Activated CD8-positive, alpha-beta T cell treated with anti-CD3 and anti-CD28 coated beads, Interleukin-2, amount 10 ng/mL, durations not matched to agents 7 days and 5 days (primary cell): ENCODE measurements at regions not wholly inside any gene's neighbourhood (a gene's known extent, or its start where the extent isn't known, plus 50 kb on each side); places are given as distances from the start of the nearest gene placed in this dataset.

Experiments used
- ATAC-seq: fragments of 150-1000 bp; cut with Tn5 transposase; one replicate; pipeline ENCODE4 v1.10.0; 2021; ENCODE audit warnings: moderate library complexity
- CTCF ChIA-PET: fragments of 350-600 bp; sonication (Branson Sonifier 250); formaldehyde crosslinking; loops from one replicate; lab custom pipeline; 2021; ENCODE audit warnings: antibody characterized with exemption; lab: Charles Lee
- POLR2A ChIA-PET: fragments of 350-600 bp; sonication (Branson Sonifier 250); formaldehyde crosslinking; loops from one replicate; lab custom pipeline; 2021; ENCODE audit warnings: antibody characterized with exemption; lab: Charles Lee
- DNase-seq: peaks from one replicate; pipeline ENCODE4 v3.0.0-alpha.2; 2020
- H3K27ac Mint-ChIP-seq: one replicate; pipeline ENCODE4 v1.8.0; 2021; ENCODE audit warnings: mild to moderate bottlenecking, mixed read lengths
- H3K27me3 Mint-ChIP-seq: one replicate; pipeline ENCODE4 v1.8.0; 2021; ENCODE audit warnings: low read depth, mixed read lengths
- H3K36me3 Mint-ChIP-seq: one replicate; pipeline ENCODE4 v1.8.0; 2021; ENCODE audit warnings: low read depth, mixed read lengths
- H3K4me1 Mint-ChIP-seq: one replicate; pipeline ENCODE4 v1.8.0; 2021; ENCODE audit warnings: low read depth, mixed read lengths
- H3K4me3 Mint-ChIP-seq: one replicate; pipeline ENCODE4 v1.8.0; 2021; ENCODE audit warnings: mild to moderate bottlenecking, mixed read lengths
- H3K9me3 Mint-ChIP-seq: one replicate; pipeline ENCODE4 v1.8.0; 2022; ENCODE audit warnings: mixed read lengths; ENCODE audit not compliant: insufficient read depth

GRCh38 chr13:74329962-74330361, 195.8 kb upstream of the KLF12 start:
- Mint-ChIP-seq H3K27me3 (no peaks in the 10 kb centered on the region), H3K27ac (no peak overlapping the region), H3K4me3 (no peak overlapping the region), H3K36me3 (no peaks in the 10 kb centered on the region), H3K4me1 (no peaks in the 10 kb centered on the region), H3K9me3 (no peaks in the 10 kb centered on the region)
- ChIA-PET POLR2A (no interaction called here), CTCF (no interaction called here)
- DNase-seq: no peak
- no peak for ATAC-seq

DNA sequence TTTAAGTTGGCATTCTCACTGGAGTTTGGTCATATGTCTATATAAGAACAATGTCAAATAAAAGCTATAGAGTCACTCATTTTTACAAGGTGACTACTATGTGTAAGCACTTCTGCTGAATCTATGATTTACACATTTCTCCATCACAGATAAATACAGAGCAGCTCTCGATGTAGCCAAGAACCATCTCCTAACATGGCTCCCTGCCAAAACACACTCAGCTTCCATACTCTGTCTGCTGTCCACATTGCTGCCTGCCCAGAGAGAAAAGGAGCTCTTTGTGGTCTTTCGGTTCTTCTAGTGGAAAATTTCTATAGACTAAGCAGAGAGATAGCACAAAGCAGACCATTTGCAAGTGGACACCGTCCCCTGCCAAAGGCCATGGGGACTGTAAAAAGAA, 190.9 kb upstream of the KLF12 start:
- Mint-ChIP-seq H3K4me1 (no peaks in the 10 kb centered on the region), H3K36me3 (no peaks in the 10 kb centered on the region), H3K4me3 (no peak overlapping the region), H3K27me3 (no peaks in the 10 kb centered on the region), H3K27ac (no peak overlapping the region), H3K9me3 (no peaks in the 10 kb centered on the region)
- ATAC-seq (no peak), DNase-seq (no peak)
- CTCF ChIA-PET: interaction anchor here (1.2 kb wide), 1 partner anchor 38 kb away, joined by 5 read pairs; no protein-coding TSS in a partner anchor
- POLR2A ChIA-PET: no interaction called here

GRCh38 chr13:74324338-74324737, 190.1 kb upstream of the KLF12 start:
- DNase-seq (no peak), ATAC-seq (no peak)
- Mint-ChIP-seq H3K4me3 (no peak overlapping the region), H3K36me3 (no peaks in the 10 kb centered on the region), H3K27ac (no peak overlapping the region), H3K4me1 (no peaks in the 10 kb centered on the region), H3K27me3 (no peaks in the 10 kb centered on the region), H3K9me3 (no peaks in the 10 kb centered on the region)
- CTCF ChIA-PET: interaction anchor here (1.2 kb wide), 1 partner anchor 38 kb away, joined by 5 read pairs; no protein-coding TSS in a partner anchor
- POLR2A ChIA-PET: no interaction called here

- POLR2A ChIA-PET: no interaction called here
- no peak overlapping the region for H3K27ac Mint-ChIP-seq
- no peak for ATAC-seq
- H3K9me3 Mint-ChIP-seq: no peaks in the 10 kb centered on the region
- no peaks in the 10 kb centered on the region for H3K4me1 Mint-ChIP-seq
- H3K27me3 Mint-ChIP-seq: no peaks in the 10 kb centered on the region
- H3K36me3 Mint-ChIP-seq: no peaks in the 10 kb centered on the region
- H3K4me3 Mint-ChIP-seq: no peak overlapping the region
- DNase-seq: no peak
- CTCF ChIA-PET: no interaction called here
Observed at GRCh38 chr13:74322562-74322961, 188.4 kb upstream of the KLF12 start.

GRCh38 chr13:74320282-74320681, 186.1 kb upstream of the KLF12 start:
- no peaks in the 10 kb centered on the region for H3K36me3 Mint-ChIP-seq
- H3K4me3 Mint-ChIP-seq: no peak overlapping the region
- peaks cover 6% of the 10 kb centered on the region for H3K4me1 Mint-ChIP-seq
- no peak for ATAC-seq
- ChIA-PET CTCF (no interaction called here), POLR2A (no interaction called here)
- no peaks in the 10 kb centered on the region for H3K27me3 Mint-ChIP-seq
- no peak overlapping the region for H3K27ac Mint-ChIP-seq
- H3K9me3 Mint-ChIP-seq: no peaks in the 10 kb centered on the region
- DNase-seq: no peak

- no peaks in the 10 kb centered on the region for H3K9me3 Mint-ChIP-seq
- ATAC-seq (peak; percentile 39), DNase-seq (no peak)
- no peak overlapping the region for H3K4me3 Mint-ChIP-seq
- H3K27me3 Mint-ChIP-seq: no peaks in the 10 kb centered on the region
- H3K27ac Mint-ChIP-seq: peak overlapping the region; percentile 34
- H3K36me3 Mint-ChIP-seq: no peaks in the 10 kb centered on the region
- ChIA-PET POLR2A (no interaction called here), CTCF (interaction anchor here (0.9 to 1.0 kb wide), 2 partner anchors 9 to 10 kb away, joined by 3 to 5 read pairs; no protein-coding TSS in a partner anchor)
- peaks cover 6% of the 10 kb centered on the region for H3K4me1 Mint-ChIP-seq
Observed at GRCh38 chr13:74316547-74316946, 182.3 kb upstream of the KLF12 start.

GRCh38 chr13:74306496-74306895, 172.3 kb upstream of the KLF12 start:
- Mint-ChIP-seq H3K4me3 (no peak overlapping the region), H3K9me3 (no peaks in the 10 kb centered on the region), H3K27ac (no peak overlapping the region), H3K4me1 (peaks cover 3% of the 10 kb centered on the region), H3K27me3 (no peaks in the 10 kb centered on the region), H3K36me3 (no peaks in the 10 kb centered on the region)
- no peak for ATAC-seq
- ChIA-PET CTCF (interaction anchor here (0.6 to 1.5 kb wide), 3 partner anchors 10 to 20 kb away, joined by 3 to 6 read pairs (median 3); no protein-coding TSS in a partner anchor), POLR2A (no interaction called here)
- DNase-seq: no peak

DNA sequence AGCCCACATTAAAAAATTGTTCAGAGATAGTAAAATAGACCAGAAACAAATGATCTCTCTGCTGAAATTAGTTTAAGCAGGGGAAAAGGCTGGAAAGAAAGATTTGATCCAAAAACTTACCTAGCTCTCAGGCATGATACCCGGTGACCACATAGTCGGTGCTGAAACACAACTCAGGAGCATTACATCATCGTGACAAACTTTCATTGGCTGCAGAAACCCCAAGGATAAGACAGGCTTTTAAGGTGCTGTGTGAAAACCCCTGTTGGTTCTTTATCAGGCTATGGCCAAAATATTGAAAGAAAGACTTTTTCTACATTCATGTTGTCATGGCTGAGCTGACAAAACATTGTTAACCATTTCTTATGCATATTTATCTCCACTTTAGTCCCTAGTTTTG, 171.7 kb upstream of the KLF12 start:
- Mint-ChIP-seq H3K27ac (no peak overlapping the region), H3K4me3 (no peak overlapping the region), H3K27me3 (no peaks in the 10 kb centered on the region), H3K36me3 (no peaks in the 10 kb centered on the region), H3K9me3 (no peaks in the 10 kb centered on the region), H3K4me1 (peaks cover 3% of the 10 kb centered on the region)
- ATAC-seq: no peak
- no peak for DNase-seq
- ChIA-PET CTCF (interaction anchor here (0.6 to 1.3 kb wide), 2 partner anchors 11 to 15 kb away, joined by 3 read pairs; no protein-coding TSS in a partner anchor), POLR2A (no interaction called here)

DNA sequence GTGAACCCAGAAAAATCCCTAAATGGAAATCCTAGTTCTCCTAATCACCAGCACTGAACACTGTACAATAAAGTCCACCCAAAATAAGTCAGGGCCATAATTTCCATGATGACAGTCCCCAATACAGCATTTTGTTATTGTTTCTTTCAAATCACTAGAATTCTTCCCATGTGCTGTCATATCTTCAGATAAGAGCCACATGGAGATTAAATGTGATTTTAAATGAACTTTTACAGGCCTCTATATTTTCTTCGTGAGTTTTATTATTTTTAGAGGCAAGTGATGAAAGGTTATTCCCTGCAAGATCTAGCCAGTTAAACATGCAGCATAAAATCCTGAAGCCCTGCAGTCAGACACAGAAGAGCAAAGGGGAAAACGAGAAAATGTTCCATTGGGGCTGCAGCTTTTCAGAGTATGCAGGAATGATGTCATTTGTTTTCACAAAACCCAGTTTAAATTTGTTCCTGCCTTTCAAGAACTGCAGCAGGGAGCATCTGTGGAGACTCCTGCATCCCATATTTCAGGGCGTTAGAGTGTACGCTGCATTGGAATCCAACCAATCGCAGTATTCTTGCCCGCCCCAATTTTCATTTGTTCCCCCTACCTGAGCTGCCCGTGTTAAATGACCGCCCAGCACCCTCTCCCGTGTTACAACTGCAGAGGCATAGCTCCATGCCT, 167.2 kb upstream of the KLF12 start:
- H3K9me3 Mint-ChIP-seq: no peaks in the 10 kb centered on the region
- no peaks in the 10 kb centered on the region for H3K36me3 Mint-ChIP-seq
- no peak overlapping the region for H3K27ac Mint-ChIP-seq
- ATAC-seq (no peak), DNase-seq (no peak)
- CTCF ChIA-PET: interaction anchor here (1.9 kb wide), 1 partner anchor 13 kb away, joined by 5 read pairs; no protein-coding TSS in a partner anchor
- POLR2A ChIA-PET: no interaction called here
- no peaks in the 10 kb centered on the region for H3K27me3 Mint-ChIP-seq
- H3K4me1 Mint-ChIP-seq: peaks cover 3% of the 10 kb centered on the region
- no peak overlapping the region for H3K4me3 Mint-ChIP-seq

- no peak for ATAC-seq
- H3K4me3 Mint-ChIP-seq: no peak overlapping the region
- ChIA-PET POLR2A (no interaction called here), CTCF (interaction anchor here (1.9 kb wide), 1 partner anchor 12 kb away, joined by 5 read pairs; no protein-coding TSS in a partner anchor)
- H3K36me3 Mint-ChIP-seq: no peaks in the 10 kb centered on the region
- H3K27ac Mint-ChIP-seq: no peak overlapping the region
- H3K9me3 Mint-ChIP-seq: no peaks in the 10 kb centered on the region
- H3K4me1 Mint-ChIP-seq: no peaks in the 10 kb centered on the region
- no peak for DNase-seq
- H3K27me3 Mint-ChIP-seq: no peaks in the 10 kb centered on the region
Observed at GRCh38 chr13:74300162-74300561, 166.0 kb upstream of the KLF12 start.

DNA sequence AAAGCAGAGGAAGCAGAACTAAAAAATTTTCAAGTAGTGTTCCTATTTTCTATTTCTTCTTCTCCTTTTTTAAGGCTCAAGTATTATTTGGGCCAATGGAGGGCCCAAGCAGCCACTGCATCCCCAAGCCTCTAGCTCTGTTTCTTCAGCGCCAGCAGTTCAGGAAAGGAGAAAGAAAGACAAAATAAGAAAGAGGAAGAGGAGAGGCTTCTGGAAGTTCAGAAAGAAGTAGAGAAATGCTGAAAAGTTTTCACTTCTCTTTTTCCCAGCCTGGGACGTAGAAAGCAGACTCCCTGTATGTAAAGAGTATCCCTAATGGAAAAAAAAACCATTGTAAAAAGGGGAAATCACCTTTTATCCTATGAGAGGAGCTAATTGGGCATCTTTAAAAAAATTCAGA, 165.5 kb upstream of the KLF12 start:
- ATAC-seq (no peak), DNase-seq (no peak)
- no peaks in the 10 kb centered on the region for H3K36me3 Mint-ChIP-seq
- POLR2A ChIA-PET: no interaction called here
- CTCF ChIA-PET: interaction anchor here (1.9 kb wide), 1 partner anchor 12 kb away, joined by 5 read pairs; no protein-coding TSS in a partner anchor
- no peak overlapping the region for H3K4me3 Mint-ChIP-seq
- H3K27ac Mint-ChIP-seq: no peak overlapping the region
- H3K27me3 Mint-ChIP-seq: no peaks in the 10 kb centered on the region
- H3K9me3 Mint-ChIP-seq: no peaks in the 10 kb centered on the region
- no peaks in the 10 kb centered on the region for H3K4me1 Mint-ChIP-seq

DNA sequence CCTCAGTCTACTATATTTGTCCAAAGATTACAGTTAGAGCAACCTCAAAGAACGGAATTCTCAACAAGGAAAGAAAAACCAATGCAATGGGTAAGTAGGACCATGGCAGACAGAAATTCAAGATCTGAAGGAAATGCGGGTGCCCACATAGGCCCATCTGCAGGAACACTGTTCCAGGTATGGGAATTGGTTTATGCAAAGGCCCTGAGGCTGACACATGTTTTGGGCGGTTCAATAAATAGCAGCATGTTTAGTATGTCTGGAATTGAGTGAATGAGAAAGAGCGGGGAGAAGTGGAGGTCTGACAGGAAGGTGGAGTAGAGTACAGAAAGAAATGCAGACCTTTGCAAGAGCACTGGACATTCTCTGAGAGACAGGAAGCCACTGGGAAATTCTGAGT, 164.7 kb upstream of the KLF12 start:
- ChIA-PET CTCF (no interaction called here), POLR2A (no interaction called here)
- Mint-ChIP-seq H3K27ac (no peak overlapping the region), H3K4me1 (no peaks in the 10 kb centered on the region), H3K9me3 (no peaks in the 10 kb centered on the region), H3K36me3 (no peaks in the 10 kb centered on the region), H3K4me3 (no peak overlapping the region), H3K27me3 (no peaks in the 10 kb centered on the region)
- ATAC-seq: no peak
- DNase-seq: no peak
